ENCODE measurements at regions not wholly inside any gene's neighbourhood (a gene's known extent, or its start where the extent isn't known, plus 50 kb on each side); places are given as distances from the start of the nearest gene placed in this dataset.
A peak's percentile ranks its signal among the peaks of the same experiment; 100 is the strongest.

DNA sequence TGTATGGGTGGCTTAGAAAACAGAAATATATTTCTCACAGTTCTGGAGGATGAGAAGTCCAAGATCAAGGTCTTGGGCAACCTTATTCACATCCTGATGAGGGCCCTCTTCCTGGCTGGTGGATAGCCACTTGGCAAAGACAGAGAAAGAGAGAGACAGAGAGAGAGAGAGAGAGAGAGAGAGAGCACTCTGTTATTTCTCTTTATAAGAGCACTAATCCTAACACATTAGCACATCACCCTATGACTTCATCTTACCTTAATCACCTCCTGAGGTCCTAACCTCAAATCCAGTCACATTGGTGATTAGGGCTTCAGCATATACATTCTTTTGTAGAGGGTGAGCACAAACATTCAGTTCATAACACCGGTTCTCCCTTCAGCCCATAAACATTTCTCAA lies 430.3 kb downstream of the EFNB2 start:
- ATAC-seq (ENCODE audit: low read depth) (no peak), DNase-seq (peak; percentile 11)
- Histone ChIP-seq H3K79me1 (ENCODE audit: low read depth in 1 of 2, low read length in 2 of 2) (no peaks in the 10 kb centered on the region), H3K9me1 (ENCODE audit: insufficient read depth, low read length) (peaks cover 10% of the 10 kb centered on the region), H3K36me3 (ENCODE audit: control insufficient read depth, insufficient read depth, low read length) (no peaks in the 10 kb centered on the region), H2BK20ac (ENCODE audit: low read depth, low read length) (peak overlapping the region; percentile 50), H3K9me3 (ENCODE audit: control insufficient read depth, insufficient read depth, low read length) (no peaks in the 10 kb centered on the region), H3K23ac (ENCODE audit: low read depth, low read length) (peak overlapping the region; percentile 48), H3K27me3 (ENCODE audit: control insufficient read depth, insufficient read depth, low read length) (no peaks in the 10 kb centered on the region), H3K9ac (ENCODE audit: low read depth, low read length) (no peak overlapping the region), H2BK5ac (ENCODE audit: low read depth, low read length, poor library complexity, severe bottlenecking) (peak overlapping the region; percentile 71), H4K91ac (ENCODE audit: insufficient read depth, low read depth, low read length) (peak overlapping the region; percentile 67), H3K4ac (ENCODE audit: low read depth, low read length) (peak overlapping the region; percentile 67), H3K27ac (ENCODE audit: insufficient read depth, low read length) (no peak overlapping the region), H3K4me3 (ENCODE audit: insufficient read depth, low read depth, low read length) (no peak overlapping the region), H4K5ac (ENCODE audit: low read depth, low read length) (no peak overlapping the region; the same call in 1 of the 2 replicates), H3K18ac (ENCODE audit: low read depth, low read length) (peak overlapping the region; percentile 74; the same call in 1 of the 2 replicates), H2BK120ac (ENCODE audit: low read depth, low read length) (peak overlapping the region; percentile 88), H2AK9ac (replicated peaks; ENCODE audit: low read depth, low read length, poor library complexity) (no peak overlapping the region), H2AK5ac (ENCODE audit: low read depth, low read length) (peak overlapping the region; percentile 77; the same call in 1 of the 2 replicates), H2BK15ac (ENCODE audit: low read depth, low read length) (peak overlapping the region; percentile 35; the same call in 2 of the 3 replicates), H4K20me1 (ENCODE audit: insufficient read depth, low read length) (no peaks in the 10 kb centered on the region), H3K4me1 (ENCODE audit: control insufficient read depth, insufficient read depth, low read length) (peaks cover 10% of the 10 kb centered on the region), H4K8ac (ENCODE audit: low read depth in 2 of 2, low read length in 2 of 2) (peak overlapping the region in 1 of 2 experiments; percentile 58; a peak in 1 of 4 replicates), H3K14ac (replicated peaks; ENCODE audit: low read depth, low read length) (peak overlapping the region; percentile 75), H3K4me2 (ENCODE audit: low read depth, low read length) (no peak overlapping the region), H2AFZ (replicated peaks; ENCODE audit: low read length, poor library complexity) (no peak overlapping the region), H3K56ac (ENCODE audit: extremely low read depth, insufficient read depth, low read length) (no peak overlapping the region)
- CTCF ChIA-PET, result no interaction called here
- no peak for TF ChIP-seq MAZ (IDR thresholded peaks at IDR 0.05; ENCODE audit: borderline replicate concordance, low read depth, low read length)
- no peak for TF ChIP-seq BHLHE40 (IDR thresholded peaks at IDR 0.05; ENCODE audit: low read depth, low read length)
- no peak for TF ChIP-seq FOS (IDR thresholded peaks at IDR 0.05; ENCODE audit: low read depth, low read length)
- TF ChIP-seq, protein P1, sequence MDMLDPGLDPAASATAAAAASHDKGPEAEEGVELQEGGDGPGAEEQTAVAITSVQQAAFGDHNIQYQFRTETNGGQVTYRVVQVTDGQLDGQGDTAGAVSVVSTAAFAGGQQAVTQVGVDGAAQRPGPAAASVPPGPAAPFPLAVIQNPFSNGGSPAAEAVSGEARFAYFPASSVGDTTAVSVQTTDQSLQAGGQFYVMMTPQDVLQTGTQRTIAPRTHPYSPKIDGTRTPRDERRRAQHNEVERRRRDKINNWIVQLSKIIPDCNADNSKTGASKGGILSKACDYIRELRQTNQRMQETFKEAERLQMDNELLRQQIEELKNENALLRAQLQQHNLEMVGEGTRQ (IDR thresholded peaks at IDR 0.05; ENCODE audit: low read depth, low read length), result no peak
- TF ChIP-seq SMC3 (IDR thresholded peaks at IDR 0.05; ENCODE audit: low read depth, low read length), result no peak
- TF ChIP-seq POLR2A (IDR thresholded peaks at IDR 0.05; ENCODE audit: low read depth, low read length), result no peak
- TF ChIP-seq RAD21 (IDR thresholded peaks at IDR 0.05; ENCODE audit: low read length), result no peak
- no peak for TF ChIP-seq RFX5 (IDR thresholded peaks at IDR 0.05; ENCODE audit: low read depth, low read length)
- TF ChIP-seq CHD1 (IDR thresholded peaks at IDR 0.05; ENCODE audit: low read depth, low read length), result no peak
- no peak for TF ChIP-seq MXI1 (IDR thresholded peaks at IDR 0.05; ENCODE audit: borderline replicate concordance, low read depth, low read length)
- TF ChIP-seq NFE2L2 (IDR thresholded peaks at IDR 0.05; ENCODE audit: low read depth, low read length), result no peak
- TF ChIP-seq CEBPB (IDR thresholded peaks at IDR 0.05; ENCODE audit: low read depth, low read length), result no peak
- TF ChIP-seq MAFK (IDR thresholded peaks at IDR 0.05; ENCODE audit: low read depth, low read length), result no peak
- TF ChIP-seq, protein P2, sequence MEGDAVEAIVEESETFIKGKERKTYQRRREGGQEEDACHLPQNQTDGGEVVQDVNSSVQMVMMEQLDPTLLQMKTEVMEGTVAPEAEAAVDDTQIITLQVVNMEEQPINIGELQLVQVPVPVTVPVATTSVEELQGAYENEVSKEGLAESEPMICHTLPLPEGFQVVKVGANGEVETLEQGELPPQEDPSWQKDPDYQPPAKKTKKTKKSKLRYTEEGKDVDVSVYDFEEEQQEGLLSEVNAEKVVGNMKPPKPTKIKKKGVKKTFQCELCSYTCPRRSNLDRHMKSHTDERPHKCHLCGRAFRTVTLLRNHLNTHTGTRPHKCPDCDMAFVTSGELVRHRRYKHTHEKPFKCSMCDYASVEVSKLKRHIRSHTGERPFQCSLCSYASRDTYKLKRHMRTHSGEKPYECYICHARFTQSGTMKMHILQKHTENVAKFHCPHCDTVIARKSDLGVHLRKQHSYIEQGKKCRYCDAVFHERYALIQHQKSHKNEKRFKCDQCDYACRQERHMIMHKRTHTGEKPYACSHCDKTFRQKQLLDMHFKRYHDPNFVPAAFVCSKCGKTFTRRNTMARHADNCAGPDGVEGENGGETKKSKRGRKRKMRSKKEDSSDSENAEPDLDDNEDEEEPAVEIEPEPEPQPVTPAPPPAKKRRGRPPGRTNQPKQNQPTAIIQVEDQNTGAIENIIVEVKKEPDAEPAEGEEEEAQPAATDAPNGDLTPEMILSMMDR (conservative IDR thresholded peaks at IDR 0.05; ENCODE audit: low read depth, low read length), result no peak
- TF ChIP-seq, protein P3, sequence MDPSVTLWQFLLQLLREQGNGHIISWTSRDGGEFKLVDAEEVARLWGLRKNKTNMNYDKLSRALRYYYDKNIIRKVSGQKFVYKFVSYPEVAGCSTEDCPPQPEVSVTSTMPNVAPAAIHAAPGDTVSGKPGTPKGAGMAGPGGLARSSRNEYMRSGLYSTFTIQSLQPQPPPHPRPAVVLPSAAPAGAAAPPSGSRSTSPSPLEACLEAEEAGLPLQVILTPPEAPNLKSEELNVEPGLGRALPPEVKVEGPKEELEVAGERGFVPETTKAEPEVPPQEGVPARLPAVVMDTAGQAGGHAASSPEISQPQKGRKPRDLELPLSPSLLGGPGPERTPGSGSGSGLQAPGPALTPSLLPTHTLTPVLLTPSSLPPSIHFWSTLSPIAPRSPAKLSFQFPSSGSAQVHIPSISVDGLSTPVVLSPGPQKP (IDR thresholded peaks at IDR 0.05; ENCODE audit: borderline replicate concordance, low read depth, low read length), result no peak
- POLR2A ChIA-PET (ENCODE audit: unreplicated experiment), result no interaction called here
- in situ Hi-C loops (cut with MboI; ENCODE audit: low sequenced_read_pairs), result no loop called here
- intact Hi-C loops (cut with micrococcal nuclease), result no loop called here
- no CpG with 5 or more reads among the region's 1 CpG for WGBS, 2 experiments (ENCODE audit: extremely low coverage in 2 of 2, insufficient read length in 1 of 2)
- no TSS peak for BruUV-seq (replicated peaks)
- dilution Hi-C loops (cut with HindIII; ENCODE audit: low sequenced_read_pairs, unreplicated experiment), result no loop called here

Data from IMR-90 (cell line).